Colonic mucosa (tissue), 4 donors: ENCODE measurements at regions not wholly inside any gene's neighbourhood (a gene's known extent, or its start where the extent isn't known, plus 50 kb on each side); places are given as distances from the start of the nearest gene placed in this dataset.

Source experiments
- DNase-seq: peaks from one replicate; pipeline ENCODE4 v3.0.0-alpha.2; 2020
- H3K27ac ChIP-seq: fragments of 200-600 bp; one replicate; pipeline ENCODE4 v1.8.0; 2021
- H3K27me3 ChIP-seq: fragments of 200-600 bp; one replicate; pipeline ENCODE4 v1.8.0; 2021
- H3K36me3 ChIP-seq: fragments of 200-600 bp; one replicate; pipeline ENCODE4 v1.8.0; 2021
- H3K4me1 ChIP-seq: fragments of 200-600 bp; one replicate; pipeline ENCODE4 v1.8.0; 2021; ENCODE audit warnings: mild to moderate bottlenecking
- H3K4me3 ChIP-seq: fragments of 200-600 bp; one replicate; pipeline ENCODE4 v1.8.0; 2021
- H3K9ac ChIP-seq, 2 donors: one replicate each; pipeline ENCODE4 v1.7.0; 2013; ENCODE audit warnings: control low read depth in 2 of 2, low read depth in 2 of 2, low read length in 2 of 2
- H3K9me3 ChIP-seq: fragments of 200-600 bp; one replicate; pipeline ENCODE4 v1.8.0; 2021
- intact Hi-C: fragments of 100-400 bp; cut with DNase I; formaldehyde crosslinking; loops from one replicate; pipeline ENCODE4 v1.14.1; 2022
- TF ChIP-seq, protein P1 (sequence below): fragments of 200-600 bp; IDR thresholded peaks from one replicate; pipeline ENCODE4 v1.8.0; 2022; ENCODE audit warnings: antibody characterized with exemption, mild to moderate bottlenecking
- donor health status: healthy.
- donor health status: DM: no; HTN: no; CAD: no.
- donor health status: DM: no; HTN: no; CAD: no.

DNA sequence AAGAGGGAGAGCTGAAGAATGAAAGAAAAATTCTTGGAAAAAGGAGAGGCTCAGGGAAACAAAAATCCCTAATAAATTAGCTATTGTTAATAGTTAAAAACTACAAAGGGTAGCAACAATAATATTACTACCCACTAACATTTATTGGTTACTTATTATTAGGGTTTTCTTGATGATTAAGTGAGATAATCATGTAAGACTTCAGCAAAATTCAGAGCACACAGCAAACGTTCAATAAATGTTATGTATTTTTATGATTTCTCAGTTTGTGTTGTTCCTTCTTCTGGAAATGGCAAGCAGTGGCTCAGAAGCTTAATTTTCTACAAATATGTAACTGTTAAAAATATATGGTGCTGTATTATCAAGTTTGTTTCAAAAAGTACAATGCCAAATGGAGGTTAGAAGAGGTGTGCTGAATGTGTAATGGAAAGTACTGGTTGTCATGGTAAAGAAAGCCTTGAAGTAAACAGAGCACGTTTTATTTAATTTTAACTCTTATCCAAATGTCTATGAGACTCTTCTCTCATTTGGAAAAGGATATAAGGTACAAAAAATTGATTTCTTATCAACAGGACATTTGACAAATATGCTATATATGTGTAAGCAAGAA is 226.0 kb upstream of the ATP10B start:
- H3K36me3 ChIP-seq = no peaks in the 10 kb centered on the region
- no peaks in the 10 kb centered on the region for H3K4me1 ChIP-seq
- no peaks in the 10 kb centered on the region for H3K9me3 ChIP-seq
- no peak overlapping the region for H3K27ac ChIP-seq
- intact Hi-C loops = no loop called here
- no peak overlapping the region for H3K9ac ChIP-seq
- DNase-seq = no peak
- H3K4me3 ChIP-seq = no peak overlapping the region
- no peaks in the 10 kb centered on the region for H3K27me3 ChIP-seq
- TF ChIP-seq, protein P1, sequence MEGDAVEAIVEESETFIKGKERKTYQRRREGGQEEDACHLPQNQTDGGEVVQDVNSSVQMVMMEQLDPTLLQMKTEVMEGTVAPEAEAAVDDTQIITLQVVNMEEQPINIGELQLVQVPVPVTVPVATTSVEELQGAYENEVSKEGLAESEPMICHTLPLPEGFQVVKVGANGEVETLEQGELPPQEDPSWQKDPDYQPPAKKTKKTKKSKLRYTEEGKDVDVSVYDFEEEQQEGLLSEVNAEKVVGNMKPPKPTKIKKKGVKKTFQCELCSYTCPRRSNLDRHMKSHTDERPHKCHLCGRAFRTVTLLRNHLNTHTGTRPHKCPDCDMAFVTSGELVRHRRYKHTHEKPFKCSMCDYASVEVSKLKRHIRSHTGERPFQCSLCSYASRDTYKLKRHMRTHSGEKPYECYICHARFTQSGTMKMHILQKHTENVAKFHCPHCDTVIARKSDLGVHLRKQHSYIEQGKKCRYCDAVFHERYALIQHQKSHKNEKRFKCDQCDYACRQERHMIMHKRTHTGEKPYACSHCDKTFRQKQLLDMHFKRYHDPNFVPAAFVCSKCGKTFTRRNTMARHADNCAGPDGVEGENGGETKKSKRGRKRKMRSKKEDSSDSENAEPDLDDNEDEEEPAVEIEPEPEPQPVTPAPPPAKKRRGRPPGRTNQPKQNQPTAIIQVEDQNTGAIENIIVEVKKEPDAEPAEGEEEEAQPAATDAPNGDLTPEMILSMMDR = no peak

GRCh38 chr5:161077496-161077895 is 225.5 kb upstream of the ATP10B start:
- Histone ChIP-seq H3K9ac (no peak overlapping the region), H3K27ac (no peak overlapping the region), H3K4me3 (no peak overlapping the region), H3K9me3 (no peaks in the 10 kb centered on the region), H3K27me3 (no peaks in the 10 kb centered on the region), H3K4me1 (no peaks in the 10 kb centered on the region), H3K36me3 (no peaks in the 10 kb centered on the region)
- TF ChIP-seq, protein P1 = no peak
- no peak for DNase-seq
- intact Hi-C loops = no loop called here

DNA sequence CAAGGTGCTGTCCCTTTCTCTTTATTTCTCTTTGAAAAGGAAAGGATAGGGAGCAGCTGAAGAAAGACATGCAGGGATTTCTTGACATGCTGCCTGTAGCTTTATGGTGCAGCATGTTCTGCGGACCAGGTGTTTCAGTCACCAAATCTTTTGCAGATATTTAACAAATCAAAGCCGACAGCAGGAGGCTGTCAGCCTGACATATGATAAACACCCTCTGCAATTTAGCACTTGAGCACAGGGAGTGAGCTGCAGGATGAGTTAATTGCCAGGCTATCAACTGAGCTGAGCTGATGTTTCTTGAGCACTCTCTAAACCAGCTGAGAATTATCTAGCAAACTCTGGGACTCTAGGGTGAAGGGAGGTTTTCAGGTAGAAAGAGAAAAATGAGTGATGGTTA is 212.8 kb upstream of the ATP10B start:
- no peak overlapping the region for H3K27ac ChIP-seq
- H3K9me3 ChIP-seq = no peaks in the 10 kb centered on the region
- no peak overlapping the region for H3K4me3 ChIP-seq
- H3K4me1 ChIP-seq = no peaks in the 10 kb centered on the region
- no peaks in the 10 kb centered on the region for H3K27me3 ChIP-seq
- no peak overlapping the region for H3K9ac ChIP-seq
- TF ChIP-seq, protein P1 = no peak
- intact Hi-C loops = no loop called here
- DNase-seq = no peak
- H3K36me3 ChIP-seq = no peaks in the 10 kb centered on the region

- H3K9me3 ChIP-seq = no peaks in the 10 kb centered on the region
- DNase-seq = no peak
- no peak overlapping the region for H3K9ac ChIP-seq
- H3K27me3 ChIP-seq = no peaks in the 10 kb centered on the region
- H3K36me3 ChIP-seq = no peaks in the 10 kb centered on the region
- H3K27ac ChIP-seq = no peak overlapping the region
- intact Hi-C loops = no loop called here
- H3K4me1 ChIP-seq = no peaks in the 10 kb centered on the region
- TF ChIP-seq, protein P1 = no peak
- no peak overlapping the region for H3K4me3 ChIP-seq
These were observed 212.3 kb upstream of the ATP10B start for GRCh38 chr5:161064297-161064696.

- no peaks in the 10 kb centered on the region for H3K4me1 ChIP-seq
- H3K4me3 ChIP-seq = no peak overlapping the region
- no peak overlapping the region for H3K27ac ChIP-seq
- no peaks in the 10 kb centered on the region for H3K36me3 ChIP-seq
- no peak overlapping the region for H3K9ac ChIP-seq
- H3K9me3 ChIP-seq = no peaks in the 10 kb centered on the region
- no peak for DNase-seq
- intact Hi-C loops = no loop called here
- H3K27me3 ChIP-seq = no peaks in the 10 kb centered on the region
- TF ChIP-seq, protein P1 = no peak
These were observed 206.8 kb upstream of the ATP10B start for GRCh38 chr5:161058781-161059180.
